Vagina (tissue), 2 donors: ENCODE measurements at regions not wholly inside any gene's neighbourhood (a gene's known extent, or its start where the extent isn't known, plus 50 kb on each side); places are given as distances from the start of the nearest gene placed in this dataset.

ENCODE experiments used
- DNase-seq, 2 donors: peaks; one replicate each; pipeline ENCODE4 v3.0.0-alpha.2; 2017; ENCODE audit errors: extremely low spot score in 2 of 2
- H3K27ac ChIP-seq: fragments of 200-600 bp; sonication (generic); one replicate; pipeline ENCODE4 v1.5.1; 2019
- H3K27me3 ChIP-seq: fragments of 200-600 bp; sonication (generic); one replicate; pipeline ENCODE4 v1.5.1; 2019
- H3K36me3 ChIP-seq, 2 donors: fragments of 200-600 bp; sonication (generic); one replicate each; pipeline ENCODE4 v1.5.1; 2017 to 2019
- H3K4me1 ChIP-seq: fragments of 200-600 bp; sonication (generic); one replicate; pipeline ENCODE4 v1.5.1; 2019
- H3K4me3 ChIP-seq, 2 donors: fragments of 200-600 bp; sonication (generic); 1 replicate in 1 of 2; 2 replicates in 1 of 2; pipeline ENCODE4 v1.5.1; 2016 to 2019
- H3K9me3 ChIP-seq: fragments of 200-600 bp; sonication (generic); one replicate; pipeline ENCODE4 v1.5.1; 2019
- CTCF ChIP-seq, 3 experiments: fragments of 450-650 bp in 2 of 3; fragments of 200-600 bp in 1 of 3; sonication (generic) in 1 of 3; IDR thresholded peaks; one replicate each; pipeline ENCODE4 v1.5.1; 2017 to 2019; ENCODE audit warnings: antibody characterized with exemption in 3 of 3, mild to moderate bottlenecking in 2 of 3, moderate library complexity in 2 of 3
- POLR2A ChIP-seq, 2 donors: fragments of 450-650 bp; IDR thresholded peaks; one replicate each; pipeline ENCODE4 v1.6.1; 2017; ENCODE audit warnings: antibody characterized with exemption in 2 of 2, mild to moderate bottlenecking in 2 of 2, moderate library complexity in 2 of 2
- POLR2AphosphoS5 ChIP-seq, 2 donors: sonication (generic); formaldehyde crosslinking; IDR thresholded peaks; one replicate each; pipeline ENCODE4 v1.9.0; 2017; ENCODE audit warnings: antibody characterized with exemption in 2 of 2, mild to moderate bottlenecking in 2 of 2, low read depth in 1 of 2; ENCODE audit not compliant: insufficient read depth in 1 of 2
- intact Hi-C: fragments of 100-400 bp; cut with DNase I; formaldehyde crosslinking; loops from one replicate; pipeline ENCODE4 v1.15.1; 2023

- TF ChIP-seq CTCF (IDR thresholded peaks at IDR 0.05) (no peak), POLR2AphosphoS5 (IDR thresholded peaks at IDR 0.05; ENCODE audit: insufficient read depth in 1 of 2, low read depth in 1 of 2) (no peak)
- no peak for DNase-seq
- Histone ChIP-seq H3K27ac (no peak overlapping the region), H3K27me3 (no peaks in the 10 kb centered on the region), H3K4me3 (no peak overlapping the region), H3K4me1 (no peaks in the 10 kb centered on the region), H3K9me3 (no peaks in the 10 kb centered on the region), H3K36me3 (no peaks in the 10 kb centered on the region)
- intact Hi-C loops: no loop called here
Measured at GRCh38 chr21:19776076-19776475, 1222.1 kb upstream of the NCAM2 start.

GRCh38 chr21:19781881-19782652 lies 1216.1 kb upstream of the NCAM2 start:
- no peak for TF ChIP-seq CTCF (IDR thresholded peaks at IDR 0.05)
- TF ChIP-seq POLR2AphosphoS5 (IDR thresholded peaks at IDR 0.05; ENCODE audit: insufficient read depth in 1 of 2, low read depth in 1 of 2): no peak
- TF ChIP-seq POLR2A (IDR thresholded peaks at IDR 0.05): no peak
- no peak overlapping the region for H3K4me3 ChIP-seq
- no peaks in the 10 kb centered on the region for H3K9me3 ChIP-seq
- no peak overlapping the region for H3K27ac ChIP-seq
- no peaks in the 10 kb centered on the region for H3K36me3 ChIP-seq
- no peak for DNase-seq
- H3K4me1 ChIP-seq: no peaks in the 10 kb centered on the region
- H3K27me3 ChIP-seq: no peaks in the 10 kb centered on the region
- intact Hi-C loops: no loop called here

- intact Hi-C loops: no loop called here
- H3K4me1 ChIP-seq: no peaks in the 10 kb centered on the region
- DNase-seq: no peak
- TF ChIP-seq POLR2A (IDR thresholded peaks at IDR 0.05) (no peak), POLR2AphosphoS5 (IDR thresholded peaks at IDR 0.05; ENCODE audit: insufficient read depth in 1 of 2, low read depth in 1 of 2) (no peak), CTCF (IDR thresholded peaks at IDR 0.05) (no peak)
- H3K9me3 ChIP-seq: no peaks in the 10 kb centered on the region
- no peak overlapping the region for H3K27ac ChIP-seq
- no peak overlapping the region for H3K4me3 ChIP-seq
- H3K27me3 ChIP-seq: no peaks in the 10 kb centered on the region
- H3K36me3 ChIP-seq: no peaks in the 10 kb centered on the region
Measured at GRCh38 chr21:19785941-19786340, 1212.3 kb upstream of the NCAM2 start.

DNA sequence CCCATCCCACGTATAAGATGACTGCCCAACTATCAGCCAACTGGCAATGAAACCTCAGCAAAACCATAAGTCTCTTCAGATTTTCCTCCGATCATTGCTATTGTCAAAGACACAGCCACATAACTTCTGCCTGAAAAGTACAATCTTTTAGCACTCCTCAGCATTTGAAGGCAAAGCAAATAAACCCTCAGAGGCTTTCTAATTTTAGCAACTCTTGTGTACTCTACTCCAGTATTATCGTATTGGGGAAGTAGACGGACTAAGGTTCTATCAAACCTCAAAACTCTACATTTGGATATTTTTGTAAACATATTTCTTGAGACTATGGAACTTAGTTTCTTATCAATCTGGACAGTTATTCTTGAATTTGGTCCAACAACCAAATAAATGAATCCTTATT lies 1206.2 kb upstream of the NCAM2 start:
- TF ChIP-seq CTCF (IDR thresholded peaks at IDR 0.05) (no peak), POLR2AphosphoS5 (IDR thresholded peaks at IDR 0.05; ENCODE audit: insufficient read depth in 1 of 2, low read depth in 1 of 2) (no peak), POLR2A (IDR thresholded peaks at IDR 0.05) (no peak)
- H3K9me3 ChIP-seq: no peaks in the 10 kb centered on the region
- H3K27me3 ChIP-seq: no peaks in the 10 kb centered on the region
- intact Hi-C loops: no loop called here
- H3K4me1 ChIP-seq: no peaks in the 10 kb centered on the region
- H3K36me3 ChIP-seq: no peaks in the 10 kb centered on the region
- no peak for DNase-seq
- H3K4me3 ChIP-seq: no peak overlapping the region
- no peak overlapping the region for H3K27ac ChIP-seq

GRCh38 chr21:19807201-19807600 lies 1191.0 kb upstream of the NCAM2 start:
- Histone ChIP-seq H3K27ac (no peak overlapping the region), H3K27me3 (no peaks in the 10 kb centered on the region), H3K9me3 (no peaks in the 10 kb centered on the region), H3K36me3 (no peaks in the 10 kb centered on the region), H3K4me1 (no peaks in the 10 kb centered on the region), H3K4me3 (no peak overlapping the region)
- intact Hi-C loops: no loop called here
- no peak for TF ChIP-seq CTCF (IDR thresholded peaks at IDR 0.05)
- TF ChIP-seq POLR2A (IDR thresholded peaks at IDR 0.05): no peak
- TF ChIP-seq POLR2AphosphoS5 (IDR thresholded peaks at IDR 0.05; ENCODE audit: insufficient read depth in 1 of 2, low read depth in 1 of 2): no peak
- no peak for DNase-seq
